OCI-LY3 (cell line): ENCODE measurements at regions not wholly inside any gene's neighbourhood (a gene's known extent, or its start where the extent isn't known, plus 50 kb on each side); places are given as distances from the start of the nearest gene placed in this dataset.

Source experiments
- CTCF ChIP-seq: fragments of 200-600, 300-600 bp; sonication (generic); IDR thresholded peaks from 2 replicates; pipeline ENCODE4 v1.5.1; 2014; ENCODE audit warnings: antibody characterized with exemption, low read length, low read depth
- EZH2phosphoT487 ChIP-seq: fragments of 200-600 bp; shearing (Covaris generic); IDR thresholded peaks from 2 replicates; pipeline ENCODE4 v1.6.1; 2018; ENCODE audit warnings: antibody characterized with exemption, mixed run types, low read depth

- TF ChIP-seq CTCF (no peak), EZH2phosphoT487 (no peak)
Measured at GRCh38 chr5:96331210-96331609, 101.8 kb downstream of the PCSK1 start.
